ENCODE measurements at regions not wholly inside any gene's neighbourhood (a gene's known extent, or its start where the extent isn't known, plus 50 kb on each side); places are given as distances from the start of the nearest gene placed in this dataset.
A peak's percentile ranks its signal among the peaks of the same experiment; 100 is the strongest.

DNA sequence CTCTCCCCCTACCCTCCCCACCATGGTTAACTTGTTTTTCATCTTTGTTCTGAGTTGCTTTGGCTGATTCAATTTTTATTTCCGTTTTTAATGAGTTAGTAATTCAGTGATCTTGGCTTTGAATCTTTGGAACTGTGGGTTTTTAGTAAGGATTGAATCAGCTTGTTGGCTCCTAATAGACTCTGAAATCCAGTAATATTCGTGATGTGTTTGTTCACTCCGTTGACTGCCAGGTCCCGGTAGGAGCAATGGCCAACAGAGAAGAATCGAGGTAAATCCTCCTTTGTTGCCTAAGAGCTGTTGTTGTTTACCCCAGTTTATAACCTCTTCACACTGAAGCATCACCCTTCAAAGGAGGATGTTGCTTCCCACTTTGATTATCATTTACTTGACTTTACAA lies 92.7 kb downstream of the PCSK1 start:
- no peak overlapping the region for H3K27ac ChIP-seq (ENCODE audit: low read length)
- H3K27me3 ChIP-seq (ENCODE audit: control insufficient read depth, insufficient read depth, low read length) = no peaks in the 10 kb centered on the region
- DNase-seq = no peak
- H3K4me1 ChIP-seq (ENCODE audit: control insufficient read depth, insufficient read depth, low read length) = peaks cover 8% of the 10 kb centered on the region
- no peak overlapping the region for H3K4me3 ChIP-seq (ENCODE audit: low read length)
- WGBS (ENCODE audit: insufficient coverage, low lambda C conversion rate) = no CpG with 5 or more reads among the region's 5 CpGs
- H3K36me3 ChIP-seq (ENCODE audit: control insufficient read depth, insufficient read depth, low read length) = no peaks in the 10 kb centered on the region
- no peaks in the 10 kb centered on the region for H3K9me3 ChIP-seq (ENCODE audit: control insufficient read depth, low read depth, low read length)

DNA sequence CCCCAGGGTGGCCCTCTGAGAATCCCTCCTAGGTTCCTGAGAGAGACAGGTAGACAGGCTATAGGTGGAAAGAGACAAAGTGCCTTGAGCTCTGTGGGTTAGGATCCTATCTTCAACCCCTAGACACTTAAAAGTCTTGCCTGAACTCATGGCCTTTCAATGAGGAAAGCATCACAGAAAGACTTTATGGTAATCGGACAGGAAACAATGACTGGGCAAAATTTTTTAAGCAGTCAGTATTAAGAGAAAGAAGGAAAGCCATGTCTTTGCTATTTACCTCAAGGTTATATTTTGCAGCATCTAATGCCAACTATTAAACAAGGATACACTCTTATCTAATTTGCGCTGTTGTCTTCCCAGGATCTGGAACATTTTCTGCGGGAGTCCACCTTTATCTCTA lies 93.2 kb downstream of the PCSK1 start:
- Histone ChIP-seq H3K27me3 (ENCODE audit: control insufficient read depth, insufficient read depth, low read length) (no peaks in the 10 kb centered on the region), H3K9me3 (ENCODE audit: control insufficient read depth, low read depth, low read length) (no peaks in the 10 kb centered on the region), H3K4me1 (ENCODE audit: control insufficient read depth, insufficient read depth, low read length) (peaks cover 8% of the 10 kb centered on the region), H3K36me3 (ENCODE audit: control insufficient read depth, insufficient read depth, low read length) (no peaks in the 10 kb centered on the region), H3K4me3 (ENCODE audit: low read length) (no peak overlapping the region), H3K27ac (ENCODE audit: low read length) (no peak overlapping the region)
- DNase-seq = no peak
- no CpG with 5 or more reads among the region's 3 CpGs for WGBS (ENCODE audit: insufficient coverage, low lambda C conversion rate)

- H3K9me3 ChIP-seq (ENCODE audit: control insufficient read depth, low read depth, low read length) = no peaks in the 10 kb centered on the region
- H3K4me3 ChIP-seq (ENCODE audit: low read length) = no peak overlapping the region
- WGBS (ENCODE audit: insufficient coverage, low lambda C conversion rate) = 61% methylated on average over 2 of the region's 6 CpGs
- peaks cover 8% of the 10 kb centered on the region for H3K4me1 ChIP-seq (ENCODE audit: control insufficient read depth, insufficient read depth, low read length)
- H3K27me3 ChIP-seq (ENCODE audit: control insufficient read depth, insufficient read depth, low read length) = no peaks in the 10 kb centered on the region
- DNase-seq = peak in 1 of 2 donors; percentile 72
- H3K36me3 ChIP-seq (ENCODE audit: control insufficient read depth, insufficient read depth, low read length) = no peaks in the 10 kb centered on the region
- peak overlapping the region; percentile 20 for H3K27ac ChIP-seq (ENCODE audit: low read length)
These were observed 94.2 kb downstream of the PCSK1 start for GRCh38 chr5:96338624-96339415.

DNA sequence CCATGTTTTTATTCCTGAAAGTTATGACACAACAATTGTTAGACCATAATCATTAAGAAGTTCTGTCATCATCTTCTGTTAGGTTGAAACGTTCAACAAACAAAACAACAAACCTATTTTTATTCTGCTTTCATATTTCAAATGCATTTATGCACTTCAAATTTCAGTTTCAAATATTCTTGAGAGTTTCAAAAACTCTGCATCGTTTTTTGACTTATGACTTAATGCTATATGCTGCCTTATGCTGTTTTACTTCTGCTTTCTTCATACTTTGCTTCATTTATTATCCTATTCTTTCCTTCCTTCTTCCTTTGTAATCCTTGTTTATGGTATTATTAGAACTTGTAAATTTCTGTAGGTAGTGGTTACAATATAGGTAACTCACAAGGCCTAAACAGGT lies 95.0 kb downstream of the PCSK1 start:
- peak overlapping the region; percentile 20 for H3K27ac ChIP-seq (ENCODE audit: low read length)
- H3K36me3 ChIP-seq (ENCODE audit: control insufficient read depth, insufficient read depth, low read length) = no peaks in the 10 kb centered on the region
- H3K27me3 ChIP-seq (ENCODE audit: control insufficient read depth, insufficient read depth, low read length) = no peaks in the 10 kb centered on the region
- 72% methylated on average over 2 of the region's 2 CpGs for WGBS (ENCODE audit: insufficient coverage, low lambda C conversion rate)
- H3K9me3 ChIP-seq (ENCODE audit: control insufficient read depth, low read depth, low read length) = no peaks in the 10 kb centered on the region
- no peak for DNase-seq
- H3K4me1 ChIP-seq (ENCODE audit: control insufficient read depth, insufficient read depth, low read length) = peaks cover 13% of the 10 kb centered on the region
- no peak overlapping the region for H3K4me3 ChIP-seq (ENCODE audit: low read length)

DNA sequence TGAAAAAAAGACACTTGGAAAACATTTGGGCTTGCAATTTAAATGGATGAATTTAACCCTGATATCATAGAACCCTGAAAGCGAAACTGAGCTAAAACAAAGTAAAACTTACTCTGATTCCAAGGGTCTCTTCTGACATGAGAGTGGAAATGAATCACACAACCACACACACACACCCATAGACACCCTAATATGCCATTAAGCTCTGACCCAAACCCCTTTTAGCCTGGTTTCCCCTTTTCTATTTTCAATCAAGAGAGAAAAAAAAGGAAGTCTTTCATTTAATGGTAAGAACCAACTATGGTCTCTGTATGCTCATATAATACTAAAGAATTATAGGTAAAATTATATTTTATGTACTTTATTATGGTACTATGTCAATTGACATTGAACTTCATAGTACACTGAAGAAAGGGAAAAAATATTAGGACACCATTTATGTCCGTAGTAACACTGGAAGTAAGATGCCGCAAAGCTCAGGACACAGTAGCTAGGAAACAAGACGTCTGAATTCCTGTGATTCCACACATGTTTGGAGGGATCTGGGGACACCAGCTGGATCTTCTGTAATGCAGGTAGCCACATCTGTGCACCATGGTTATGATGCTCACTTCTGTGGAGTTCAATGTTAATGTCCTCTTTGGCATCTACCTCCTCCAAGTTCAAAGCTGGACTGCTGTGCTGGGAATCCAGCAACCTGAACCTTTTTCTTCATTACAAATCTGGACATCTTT lies 95.8 kb downstream of the PCSK1 start:
- H3K4me1 ChIP-seq (ENCODE audit: control insufficient read depth, insufficient read depth, low read length) = peaks cover 21% of the 10 kb centered on the region
- no peak overlapping the region for H3K4me3 ChIP-seq (ENCODE audit: low read length)

GRCh38 chr5:96336351-96336985 lies 96.6 kb downstream of the PCSK1 start:
- Histone ChIP-seq H3K4me3 (ENCODE audit: low read length) (peak overlapping the region; percentile 5), H3K4me1 (ENCODE audit: control insufficient read depth, insufficient read depth, low read length) (peaks cover 25% of the 10 kb centered on the region), H3K27ac (ENCODE audit: low read length) (no peak overlapping the region), H3K9me3 (ENCODE audit: control insufficient read depth, low read depth, low read length) (no peaks in the 10 kb centered on the region), H3K27me3 (ENCODE audit: control insufficient read depth, insufficient read depth, low read length) (no peaks in the 10 kb centered on the region), H3K36me3 (ENCODE audit: control insufficient read depth, insufficient read depth, low read length) (no peaks in the 10 kb centered on the region)
- DNase-seq = peak; percentile 67 to 76
- WGBS (ENCODE audit: insufficient coverage, low lambda C conversion rate) = 0% methylated on average over 2 of the region's 6 CpGs

More for the DNA sequence above, 95.8 kb downstream of the PCSK1 start:
- Histone ChIP-seq H3K36me3 (ENCODE audit: control insufficient read depth, insufficient read depth, low read length) (no peaks in the 10 kb centered on the region), H3K27me3 (ENCODE audit: control insufficient read depth, insufficient read depth, low read length) (no peaks in the 10 kb centered on the region), H3K9me3 (ENCODE audit: control insufficient read depth, low read depth, low read length) (no peaks in the 10 kb centered on the region), H3K27ac (ENCODE audit: low read length) (no peak overlapping the region)
- WGBS (ENCODE audit: insufficient coverage, low lambda C conversion rate) = no CpG with 5 or more reads among the region's 4 CpGs
- no peak for DNase-seq

GRCh38 chr5:96335873-96336272 lies 97.2 kb downstream of the PCSK1 start:
- 100% methylated on average over 1 of the region's 2 CpGs for WGBS (ENCODE audit: insufficient coverage, low lambda C conversion rate)

GRCh38 chr5:96333391-96333790 lies 99.7 kb downstream of the PCSK1 start:
- Histone ChIP-seq H3K27ac (ENCODE audit: low read length) (no peak overlapping the region), H3K4me1 (ENCODE audit: control insufficient read depth, insufficient read depth, low read length) (peaks cover 27% of the 10 kb centered on the region), H3K9me3 (ENCODE audit: control insufficient read depth, low read depth, low read length) (no peaks in the 10 kb centered on the region), H3K4me3 (ENCODE audit: low read length) (no peak overlapping the region), H3K36me3 (ENCODE audit: control insufficient read depth, insufficient read depth, low read length) (no peaks in the 10 kb centered on the region), H3K27me3 (ENCODE audit: control insufficient read depth, insufficient read depth, low read length) (no peaks in the 10 kb centered on the region)
- no peak for DNase-seq
- WGBS (ENCODE audit: insufficient coverage, low lambda C conversion rate) = no CpG with 5 or more reads among the region's 4 CpGs

More at GRCh38 chr5:96335873-96336272, 97.2 kb downstream of the PCSK1 start:
- Histone ChIP-seq H3K4me3 (ENCODE audit: low read length) (no peak overlapping the region), H3K9me3 (ENCODE audit: control insufficient read depth, low read depth, low read length) (no peaks in the 10 kb centered on the region), H3K36me3 (ENCODE audit: control insufficient read depth, insufficient read depth, low read length) (no peaks in the 10 kb centered on the region), H3K4me1 (ENCODE audit: control insufficient read depth, insufficient read depth, low read length) (peaks cover 30% of the 10 kb centered on the region), H3K27ac (ENCODE audit: low read length) (no peak overlapping the region), H3K27me3 (ENCODE audit: control insufficient read depth, insufficient read depth, low read length) (no peaks in the 10 kb centered on the region)
- DNase-seq = no peak

DNA sequence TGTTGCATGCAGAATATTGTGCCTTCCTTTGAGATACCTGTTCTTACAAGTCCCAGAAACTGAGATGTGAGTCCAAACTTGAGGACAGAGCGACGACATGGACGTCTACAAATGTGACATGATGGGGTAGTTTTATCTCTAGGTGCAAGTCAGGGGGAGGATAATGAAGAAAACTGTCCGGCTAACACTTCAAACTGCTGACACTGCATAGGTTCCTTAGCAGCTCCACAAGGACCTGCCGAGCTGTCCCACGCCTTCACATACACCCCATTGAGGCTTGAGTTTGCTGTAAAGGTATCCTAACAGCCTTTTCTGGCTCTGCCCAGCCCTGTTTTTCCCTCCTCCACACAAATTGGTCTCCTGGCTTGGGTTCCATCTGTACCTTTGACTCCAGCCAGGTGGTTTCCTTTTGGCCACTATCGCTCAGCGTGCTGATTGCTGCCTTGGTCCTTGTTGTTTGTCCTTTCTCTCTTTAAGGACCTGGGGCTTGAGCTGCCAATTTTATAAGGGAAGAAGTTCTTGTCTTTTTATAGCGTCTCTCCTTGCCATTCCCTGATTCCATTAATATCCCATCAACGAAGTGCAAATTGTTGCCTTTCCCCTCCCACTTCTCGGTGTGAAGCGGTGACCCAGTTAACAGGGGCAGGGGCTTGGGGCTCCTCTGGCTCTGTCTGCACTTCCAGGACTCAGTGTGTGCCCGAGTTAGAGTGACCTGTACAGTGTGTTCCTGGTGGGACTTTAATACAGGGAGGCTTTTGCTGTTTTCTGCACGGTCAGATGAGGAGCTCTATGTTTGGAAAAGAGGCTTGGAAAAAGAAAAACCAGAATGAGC lies 100.3 kb downstream of the PCSK1 start:
- no peak overlapping the region for H3K4me3 ChIP-seq (ENCODE audit: low read length)
- no peaks in the 10 kb centered on the region for H3K9me3 ChIP-seq (ENCODE audit: control insufficient read depth, low read depth, low read length)
- 27% methylated on average over 2 of the region's 14 CpGs for WGBS (ENCODE audit: insufficient coverage, low lambda C conversion rate)
- H3K27ac ChIP-seq (ENCODE audit: low read length) = no peak overlapping the region
- peaks cover 27% of the 10 kb centered on the region for H3K4me1 ChIP-seq (ENCODE audit: control insufficient read depth, insufficient read depth, low read length)
- no peaks in the 10 kb centered on the region for H3K36me3 ChIP-seq (ENCODE audit: control insufficient read depth, insufficient read depth, low read length)
- H3K27me3 ChIP-seq (ENCODE audit: control insufficient read depth, insufficient read depth, low read length) = no peaks in the 10 kb centered on the region
- DNase-seq = peak in 1 of 2 donors; percentile 43

All from large intestine (tissue), 3 donors.